ENCODE measurements at regions not wholly inside any gene's neighbourhood (a gene's known extent, or its start where the extent isn't known, plus 50 kb on each side); places are given as distances from the start of the nearest gene placed in this dataset.

DNA sequence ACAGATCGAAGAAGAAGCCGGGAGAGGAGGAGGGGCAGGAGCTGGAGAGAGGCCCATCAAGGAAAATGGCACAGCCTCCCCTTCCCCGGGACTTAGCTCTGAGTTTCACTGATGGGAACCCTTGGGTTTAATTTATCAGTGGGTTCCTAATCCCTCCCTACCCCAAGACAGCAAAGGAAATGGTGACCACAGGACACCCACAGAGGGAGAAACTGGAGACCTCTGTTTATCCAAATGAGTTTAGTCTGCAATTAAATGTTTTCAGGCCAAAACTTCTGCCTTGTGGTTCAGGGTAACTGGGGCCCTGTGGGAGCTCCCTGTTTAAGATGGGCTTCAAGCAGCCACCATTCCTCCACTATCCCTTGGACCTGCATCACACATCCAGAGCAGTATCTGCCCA is 190.8 kb upstream of the TOPAZ1 start:
- intact Hi-C loops (cut with DNase I): no loop called here
- H3K36me3 ChIP-seq: no peaks in the 10 kb centered on the region
- TF ChIP-seq, protein P1, sequence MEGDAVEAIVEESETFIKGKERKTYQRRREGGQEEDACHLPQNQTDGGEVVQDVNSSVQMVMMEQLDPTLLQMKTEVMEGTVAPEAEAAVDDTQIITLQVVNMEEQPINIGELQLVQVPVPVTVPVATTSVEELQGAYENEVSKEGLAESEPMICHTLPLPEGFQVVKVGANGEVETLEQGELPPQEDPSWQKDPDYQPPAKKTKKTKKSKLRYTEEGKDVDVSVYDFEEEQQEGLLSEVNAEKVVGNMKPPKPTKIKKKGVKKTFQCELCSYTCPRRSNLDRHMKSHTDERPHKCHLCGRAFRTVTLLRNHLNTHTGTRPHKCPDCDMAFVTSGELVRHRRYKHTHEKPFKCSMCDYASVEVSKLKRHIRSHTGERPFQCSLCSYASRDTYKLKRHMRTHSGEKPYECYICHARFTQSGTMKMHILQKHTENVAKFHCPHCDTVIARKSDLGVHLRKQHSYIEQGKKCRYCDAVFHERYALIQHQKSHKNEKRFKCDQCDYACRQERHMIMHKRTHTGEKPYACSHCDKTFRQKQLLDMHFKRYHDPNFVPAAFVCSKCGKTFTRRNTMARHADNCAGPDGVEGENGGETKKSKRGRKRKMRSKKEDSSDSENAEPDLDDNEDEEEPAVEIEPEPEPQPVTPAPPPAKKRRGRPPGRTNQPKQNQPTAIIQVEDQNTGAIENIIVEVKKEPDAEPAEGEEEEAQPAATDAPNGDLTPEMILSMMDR (IDR thresholded peaks at IDR 0.05): no peak
- no peaks in the 10 kb centered on the region for H3K9me3 ChIP-seq
- H3K4me3 ChIP-seq: no peak overlapping the region
- H3K27me3 ChIP-seq: peaks cover 0 to 62% (median 29%) of the 10 kb centered on the region in 7 donors
- ATAC-seq: no peak
- no peak for DNase-seq
- no peak overlapping the region for H3K27ac ChIP-seq
- 66 to 80% methylated on average over 3 of the region's 3 CpGs for WGBS, 2 donors
- peaks cover 0 to 6% (median 0%) of the 10 kb centered on the region in 9 donors for H3K4me1 ChIP-seq

DNA sequence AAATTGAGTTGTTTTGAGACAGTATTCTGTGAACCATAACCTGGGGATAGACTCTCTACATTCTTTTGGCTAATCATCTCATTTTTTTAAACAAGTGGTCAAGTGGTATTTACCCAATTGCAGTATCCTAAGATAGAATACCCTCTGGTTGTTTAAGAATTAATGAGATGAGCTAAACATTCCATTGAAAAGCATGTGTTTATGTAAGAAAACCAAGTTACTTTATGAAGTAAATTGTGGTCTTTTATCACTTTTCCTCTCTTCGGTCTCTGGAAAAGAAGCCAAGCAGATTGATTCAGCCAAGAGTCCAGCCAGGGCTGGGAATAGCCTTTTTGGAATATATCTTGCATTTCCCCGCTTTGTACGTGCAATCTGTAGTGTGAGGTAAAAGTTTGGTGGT is 185.7 kb upstream of the TOPAZ1 start:
- peaks cover 0 to 68% (median 34%) of the 10 kb centered on the region in 7 donors for H3K27me3 ChIP-seq
- intact Hi-C loops (cut with DNase I): no loop called here
- 72 to 77% methylated on average over 3 of the region's 3 CpGs for WGBS, 2 donors
- H3K4me3 ChIP-seq: no peak overlapping the region
- no peaks in the 10 kb centered on the region for H3K36me3 ChIP-seq
- H3K27ac ChIP-seq: no peak overlapping the region
- ATAC-seq (no peak), DNase-seq (no peak)
- H3K4me1 ChIP-seq: peaks cover 0 to 5% (median 0%) of the 10 kb centered on the region in 9 donors
- H3K9me3 ChIP-seq: no peaks in the 10 kb centered on the region
- TF ChIP-seq, protein P1 (IDR thresholded peaks at IDR 0.05): no peak

DNA sequence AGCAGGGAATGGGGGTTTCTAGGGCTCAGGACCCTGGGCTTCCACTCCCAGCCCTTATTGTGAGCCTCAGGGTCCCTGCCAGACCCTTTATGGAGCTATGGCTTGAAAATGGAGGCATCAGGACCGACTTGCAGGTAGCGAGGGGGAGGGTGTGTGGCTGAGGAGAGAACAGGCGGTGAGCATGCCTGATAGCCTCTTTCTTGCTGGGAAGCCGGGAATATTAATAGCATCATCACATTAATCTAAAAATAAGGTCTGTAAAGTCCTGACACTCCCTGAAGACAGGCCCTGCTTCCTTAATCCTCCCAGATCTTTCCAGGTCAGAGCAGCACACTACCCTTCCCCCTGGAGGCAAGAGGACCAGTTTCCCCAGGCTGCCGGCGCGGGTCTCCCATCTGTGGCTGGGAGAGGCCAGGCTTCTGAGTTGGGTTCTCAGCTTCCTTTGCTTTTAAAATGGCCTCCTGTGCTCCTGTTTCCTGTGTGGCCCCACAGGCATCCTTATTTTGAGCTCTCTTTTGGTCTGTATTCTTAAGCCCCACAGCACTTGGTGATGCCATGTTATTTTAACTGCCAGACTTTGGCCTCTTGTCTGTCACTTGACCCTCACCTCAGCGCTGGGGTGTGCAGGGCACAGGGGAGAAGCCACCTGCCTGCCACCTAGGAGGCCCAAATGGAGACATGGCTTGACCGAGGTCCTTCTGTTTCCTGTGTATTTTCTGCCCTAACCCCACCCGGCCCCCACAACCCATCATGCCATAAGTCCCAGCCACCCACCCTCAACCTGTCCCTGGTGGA is 185.0 kb upstream of the TOPAZ1 start:
- TF ChIP-seq, protein P1 (IDR thresholded peaks at IDR 0.05): no peak
- Histone ChIP-seq H3K27me3 (peaks cover 0 to 67% (median 30%) of the 10 kb centered on the region in 7 donors), H3K9me3 (no peaks in the 10 kb centered on the region), H3K36me3 (no peaks in the 10 kb centered on the region), H3K27ac (no peak overlapping the region), H3K4me3 (no peak overlapping the region), H3K4me1 (peaks cover 0 to 5% (median 0%) of the 10 kb centered on the region in 9 donors)
- WGBS, 2 donors: 62 to 72% methylated on average over 10 of the region's 10 CpGs
- DNase-seq (no peak), ATAC-seq (peak in 2 of 8 donors; percentile 24 to 55)
- intact Hi-C loops (cut with DNase I): no loop called here

DNA sequence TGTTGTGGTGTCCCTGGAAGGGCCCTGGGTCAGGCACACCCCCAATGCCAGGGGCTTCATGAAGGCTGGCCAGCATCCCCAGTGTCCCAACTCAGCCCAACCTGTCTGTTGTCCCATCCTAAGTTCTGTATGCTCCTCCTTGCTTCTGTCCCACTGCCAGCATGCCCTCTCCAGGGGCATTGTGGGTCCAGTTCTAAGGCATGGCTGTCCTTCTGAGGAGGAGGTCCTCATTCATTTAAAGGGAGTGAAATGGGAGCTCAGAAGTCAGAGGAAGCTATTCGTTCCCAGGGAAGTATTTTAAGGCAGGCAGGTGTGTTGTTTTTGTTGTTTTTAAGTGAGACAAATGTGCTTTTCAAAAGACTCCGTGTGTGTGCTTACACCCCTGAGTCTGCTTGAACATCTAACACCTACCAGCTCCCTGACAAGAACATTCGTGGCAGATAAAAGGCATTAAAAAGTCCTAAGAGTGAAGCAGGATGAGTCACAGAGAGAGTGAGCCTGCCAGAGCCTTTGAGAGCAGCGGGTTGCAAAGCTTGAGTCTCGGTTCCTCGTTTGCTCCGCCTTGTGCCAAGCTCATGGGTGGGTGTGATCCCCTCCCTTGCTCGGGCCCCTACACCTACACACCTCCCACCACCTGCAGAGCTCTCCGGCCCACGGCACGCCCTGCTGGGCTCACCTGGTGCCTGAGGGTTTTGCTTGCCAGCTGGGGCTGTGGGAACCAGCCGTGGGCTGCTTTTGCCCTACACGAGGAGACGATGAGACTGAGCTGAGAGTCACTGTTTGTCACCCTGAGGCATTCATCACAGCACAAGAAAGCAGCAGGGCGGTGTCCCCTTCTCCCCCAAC is 183.4 kb upstream of the TOPAZ1 start:
- intact Hi-C loops (cut with DNase I): no loop called here
- DNase-seq (no peak), ATAC-seq (peak in 2 of 8 donors; percentile 27 to 53)
- H3K9me3 ChIP-seq: no peaks in the 10 kb centered on the region
- H3K36me3 ChIP-seq: no peaks in the 10 kb centered on the region
- 24 to 34% methylated on average over 15 of the region's 15 CpGs for WGBS, 2 donors
- peaks cover 0 to 5% (median 0%) of the 10 kb centered on the region in 9 donors for H3K4me1 ChIP-seq
- no peak overlapping the region for H3K27ac ChIP-seq
- peaks cover 0 to 67% (median 25%) of the 10 kb centered on the region in 7 donors for H3K27me3 ChIP-seq
- no peak overlapping the region for H3K4me3 ChIP-seq
- TF ChIP-seq, protein P1 (IDR thresholded peaks at IDR 0.05): no peak
